IPS DF 4.7 (cell line): ENCODE measurements at regions not wholly inside any gene's neighbourhood (a gene's known extent, or its start where the extent isn't known, plus 50 kb on each side); places are given as distances from the start of the nearest gene placed in this dataset.

Source experiments
- DNase-seq: peaks from one replicate; pipeline ENCODE4 v3.0.0-alpha.2; 2013; ENCODE audit warnings: low spot score; ENCODE audit errors: extremely low read depth

DNA sequence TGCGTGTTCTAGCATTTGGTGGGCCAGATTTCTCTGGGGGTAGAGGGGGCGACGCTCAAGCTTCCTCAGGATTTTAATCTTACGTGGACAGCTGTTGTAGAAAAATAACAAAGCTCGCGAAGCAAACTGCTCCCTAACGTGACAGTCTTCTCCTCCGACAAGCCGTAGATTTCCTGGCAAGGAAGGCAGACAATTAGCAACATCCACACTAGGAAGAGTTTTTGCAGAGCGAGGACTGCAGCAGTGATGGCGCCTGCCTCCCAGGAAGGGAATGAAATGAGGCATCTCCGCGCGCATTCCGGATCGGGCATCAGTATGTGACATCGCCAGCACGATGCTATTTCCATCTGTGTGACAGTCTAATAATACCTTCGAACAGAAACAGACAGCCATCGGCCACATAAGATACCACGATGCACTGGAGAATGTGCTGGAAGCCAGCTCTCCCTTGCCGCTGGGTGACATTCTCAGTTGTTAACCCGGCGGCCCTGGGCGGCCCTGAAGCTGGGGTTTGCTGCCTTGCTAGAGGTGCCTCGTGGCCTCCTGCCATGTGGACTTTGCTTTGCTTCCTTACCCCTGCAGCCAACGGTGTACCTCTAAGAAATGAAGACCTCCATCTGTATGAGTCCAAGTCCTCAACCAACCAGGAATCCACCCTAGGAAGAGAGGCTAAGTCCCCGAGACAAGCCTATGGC is 101.8 kb upstream of the AGAP1 start:
- DNase-seq: no peak

DNA sequence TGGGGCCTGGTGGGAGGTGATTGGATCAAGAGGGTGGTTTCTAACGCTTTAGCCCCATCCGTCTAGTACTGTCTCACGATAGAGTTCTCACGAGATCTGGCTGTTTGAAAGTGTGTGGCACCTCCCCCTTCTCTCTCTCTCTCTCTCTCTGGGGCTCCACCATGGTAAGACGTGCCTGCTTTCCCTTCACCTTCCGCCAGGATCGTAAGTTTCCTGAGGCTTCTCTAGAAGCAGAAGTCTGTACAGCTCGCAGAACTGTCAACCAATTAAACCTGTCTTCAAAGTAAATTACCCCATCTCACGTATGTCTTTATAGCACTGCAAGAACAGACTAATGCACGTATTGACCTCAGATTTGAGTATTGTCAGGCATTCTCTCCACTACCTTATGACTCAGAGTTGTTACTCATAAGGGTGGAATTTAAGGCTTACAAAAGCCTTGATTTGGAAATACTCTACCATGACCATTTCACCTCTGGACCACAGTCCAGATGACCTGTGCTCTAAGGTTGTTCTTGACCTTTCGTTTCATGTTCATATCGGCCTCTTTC is 99.5 kb upstream of the AGAP1 start:
- DNase-seq: no peak

DNA sequence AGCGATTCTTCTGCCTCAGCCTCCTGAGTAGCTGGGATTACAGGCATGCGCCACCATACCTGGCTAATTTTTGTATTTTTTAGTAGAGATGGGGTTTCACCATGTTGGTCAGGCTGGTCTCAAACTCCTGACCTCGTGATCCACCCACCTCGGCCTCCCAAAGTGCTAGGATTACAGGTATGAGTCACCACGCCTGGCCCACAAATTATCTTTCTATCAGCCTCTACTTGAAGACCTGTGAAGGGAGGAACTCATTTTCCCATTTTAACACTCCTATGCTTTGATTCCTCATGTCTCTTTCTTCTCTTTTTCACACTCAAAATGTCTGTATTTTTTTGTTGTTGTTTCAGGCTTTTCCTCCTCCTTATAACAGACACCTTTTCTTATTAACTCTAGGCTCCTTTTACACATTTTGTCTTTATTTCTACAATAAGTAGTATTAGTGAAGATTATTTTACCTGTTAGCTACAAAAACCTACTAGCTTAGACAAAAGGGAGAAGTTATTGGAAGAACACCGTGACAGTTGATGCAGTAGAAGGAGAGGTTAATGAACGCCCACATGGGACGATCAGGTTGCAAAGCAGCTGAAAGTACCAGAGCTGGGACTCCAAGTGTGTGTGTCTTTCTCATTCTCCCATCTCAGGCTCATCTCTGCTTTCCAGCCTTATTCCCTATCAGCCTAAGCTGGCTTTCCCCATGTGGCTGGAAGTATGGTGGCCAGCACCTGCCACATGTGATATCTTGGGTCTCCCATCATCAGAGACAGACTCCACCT is 97.6 kb upstream of the AGAP1 start:
- DNase-seq: no peak

DNA sequence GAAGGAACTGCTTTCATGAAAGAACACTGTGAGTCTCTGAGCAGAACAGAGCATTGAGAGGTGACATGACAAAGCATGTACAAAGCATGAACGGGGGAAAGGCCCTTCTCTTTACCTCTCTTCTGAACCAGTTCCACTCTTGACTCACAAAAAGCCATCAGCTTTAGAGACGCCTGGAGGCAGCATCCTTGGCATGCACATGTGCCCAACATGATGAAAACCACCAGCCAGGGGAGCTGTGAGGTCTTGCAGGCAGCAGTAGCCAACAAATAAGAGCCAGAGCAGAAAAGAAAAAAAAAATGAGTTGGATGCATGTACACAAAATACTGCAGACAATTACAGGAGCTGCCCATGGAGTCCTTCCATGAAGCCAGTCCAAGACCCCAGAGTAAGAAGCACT is 95.5 kb upstream of the AGAP1 start:
- no peak for DNase-seq

DNA sequence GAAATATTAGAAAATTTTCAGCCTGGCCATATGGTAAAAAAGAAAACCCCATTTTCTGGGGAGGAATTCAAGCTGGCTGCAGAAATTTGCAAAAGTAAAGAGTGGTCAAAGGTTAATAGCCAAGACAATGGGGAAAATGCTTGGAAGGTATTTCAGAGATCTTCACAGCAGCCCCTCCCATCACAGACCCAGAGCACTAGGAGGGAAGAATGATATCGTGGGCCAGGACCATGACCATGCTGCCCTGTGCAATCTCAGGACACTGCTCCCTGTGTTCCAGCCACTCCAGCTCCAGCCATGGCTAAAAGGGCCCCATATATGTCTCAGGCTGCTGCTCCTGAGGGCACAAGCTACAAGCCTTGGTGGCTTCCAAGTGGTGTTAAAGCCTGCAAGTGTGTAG is 93.9 kb upstream of the AGAP1 start:
- no peak for DNase-seq

DNA sequence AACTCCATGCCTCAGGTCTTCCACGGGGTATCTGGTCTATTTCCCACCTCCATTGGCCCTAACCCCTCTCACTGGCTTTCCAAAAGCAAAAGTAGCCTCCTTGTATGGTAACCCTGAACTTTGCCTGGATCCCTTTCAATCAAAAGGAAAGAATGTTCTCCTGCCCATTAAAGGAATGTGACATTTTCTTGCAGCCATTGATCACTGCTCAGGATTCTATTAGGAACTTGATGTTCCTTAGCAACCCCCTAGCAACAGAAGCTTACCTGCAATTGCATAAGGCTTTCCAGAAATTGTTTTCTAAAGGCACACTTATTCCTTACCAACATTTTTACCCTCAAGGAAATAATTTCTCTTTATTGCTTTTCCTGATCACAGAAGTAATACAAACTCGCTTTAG is 91.4 kb upstream of the AGAP1 start:
- no peak for DNase-seq

DNA sequence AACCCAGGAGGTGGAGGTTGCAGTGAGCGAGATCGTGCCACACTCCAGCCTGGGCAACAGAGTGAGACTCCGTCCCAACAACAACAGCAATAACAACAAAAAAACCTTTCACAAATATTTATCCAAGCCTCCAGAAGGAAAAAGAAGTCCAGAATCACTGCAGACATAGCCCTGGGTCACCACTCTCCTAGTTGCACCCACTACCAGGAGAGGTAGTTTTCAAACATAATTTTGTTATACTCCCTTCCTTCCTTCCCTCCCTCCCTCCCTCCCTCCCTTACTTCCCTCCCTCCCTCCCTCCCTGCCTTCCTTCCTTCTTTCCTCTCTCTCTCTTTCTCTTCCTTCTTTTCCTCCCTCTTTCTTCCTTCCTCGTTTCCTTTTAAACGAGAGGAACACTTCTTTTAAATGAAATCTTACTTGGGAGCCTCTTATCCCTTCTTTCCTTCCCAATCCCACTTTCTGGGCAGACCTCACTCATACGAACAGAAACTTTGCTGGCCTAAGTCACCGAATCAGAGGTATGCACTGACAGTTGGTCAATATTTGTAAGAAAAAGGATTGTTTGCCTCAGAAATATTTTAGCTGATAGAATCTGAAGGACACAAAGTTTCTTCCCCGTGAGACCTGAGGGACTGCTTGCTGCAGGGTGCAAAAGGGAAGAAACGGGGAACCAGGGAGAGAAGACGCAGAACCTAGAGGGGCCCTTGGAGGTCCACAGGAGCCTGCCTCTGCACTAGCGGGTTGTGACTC is 88.1 kb upstream of the AGAP1 start:
- DNase-seq: no peak

DNA sequence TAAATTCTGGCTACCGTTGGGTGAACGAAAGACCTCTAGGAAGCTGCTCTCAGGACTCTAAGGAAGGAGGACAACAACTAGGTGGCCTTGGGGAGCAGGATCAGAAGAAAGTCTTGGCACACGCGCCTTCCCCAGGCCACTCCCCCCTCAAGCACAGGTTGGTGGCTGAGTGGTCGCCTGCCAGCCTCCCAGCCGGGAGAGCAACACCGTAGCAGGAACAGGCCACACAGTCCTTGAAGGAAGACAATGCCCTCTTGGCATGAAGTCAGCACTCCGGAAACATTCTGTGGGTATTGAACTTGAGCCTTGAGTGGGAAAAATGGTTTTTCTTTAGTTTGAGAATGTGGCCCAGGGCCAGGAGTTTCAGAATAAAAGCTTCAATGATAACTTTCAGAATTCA is 87.4 kb upstream of the AGAP1 start:
- DNase-seq: no peak

DNA sequence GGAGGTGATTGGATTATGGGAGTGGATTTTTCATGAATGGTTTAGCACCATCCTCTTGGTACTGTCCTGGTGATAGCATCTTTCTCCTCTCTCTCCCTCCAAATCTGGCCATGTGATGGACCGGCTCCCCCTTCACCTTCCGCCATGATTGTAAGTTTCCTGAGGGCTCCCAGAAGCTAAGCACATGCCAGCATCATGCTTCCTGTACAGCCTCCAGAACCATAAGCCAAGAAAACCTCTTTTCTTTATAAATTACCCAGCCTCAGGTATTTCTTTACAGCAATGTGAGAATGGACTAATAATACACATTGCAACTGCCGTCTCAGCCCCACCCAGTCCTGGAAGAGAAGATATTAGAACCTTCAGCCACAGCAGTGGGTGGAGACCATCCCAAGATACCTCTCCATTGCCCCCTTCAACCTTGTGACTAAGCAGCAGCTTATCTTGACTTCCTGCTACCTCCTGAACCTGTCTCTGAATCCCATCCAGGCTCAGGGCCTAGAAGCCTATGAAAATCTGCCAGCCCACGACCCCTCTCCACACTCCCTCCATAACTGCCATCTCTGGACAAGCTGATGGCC is 81.8 kb upstream of the AGAP1 start:
- no peak for DNase-seq

DNA sequence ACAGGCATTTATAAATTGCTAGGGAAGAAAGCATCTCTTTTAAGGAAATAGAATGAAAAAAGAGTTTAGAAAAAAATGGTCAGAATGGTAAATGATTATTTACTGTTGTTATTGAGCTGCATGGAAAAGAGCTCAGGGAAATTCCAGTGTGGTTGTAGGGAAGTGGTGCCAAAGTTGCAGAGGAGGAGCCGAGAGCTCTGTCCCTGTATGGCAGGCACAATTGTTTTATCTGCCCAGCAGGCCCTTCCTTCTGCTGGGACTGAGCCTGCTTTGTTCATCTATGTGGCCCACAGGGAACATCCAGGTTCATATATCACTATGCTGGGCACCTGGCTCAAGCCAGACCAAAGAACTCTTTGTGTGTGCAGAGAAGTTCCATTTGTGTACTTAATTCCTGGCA is 80.8 kb upstream of the AGAP1 start:
- DNase-seq: no peak

DNA sequence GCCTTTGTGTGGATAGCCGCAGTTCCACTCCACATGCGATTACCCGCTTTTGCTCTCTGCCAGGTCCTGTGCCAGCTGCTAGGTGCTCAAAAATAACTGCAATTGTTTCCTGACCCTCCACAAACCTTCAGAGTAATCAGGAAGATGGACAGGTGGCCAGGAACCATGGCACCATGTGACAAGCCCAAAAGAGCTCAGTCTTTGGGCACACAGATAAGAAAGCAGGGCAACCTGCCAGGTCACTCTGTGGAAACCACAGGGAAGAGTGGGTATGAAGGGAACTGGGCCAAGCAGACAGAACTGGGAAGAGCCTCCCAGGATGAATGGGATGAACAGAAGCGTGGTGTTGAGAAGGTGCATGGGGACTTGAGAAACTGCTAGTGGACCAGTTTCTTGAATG is 79.4 kb upstream of the AGAP1 start:
- DNase-seq: no peak

DNA sequence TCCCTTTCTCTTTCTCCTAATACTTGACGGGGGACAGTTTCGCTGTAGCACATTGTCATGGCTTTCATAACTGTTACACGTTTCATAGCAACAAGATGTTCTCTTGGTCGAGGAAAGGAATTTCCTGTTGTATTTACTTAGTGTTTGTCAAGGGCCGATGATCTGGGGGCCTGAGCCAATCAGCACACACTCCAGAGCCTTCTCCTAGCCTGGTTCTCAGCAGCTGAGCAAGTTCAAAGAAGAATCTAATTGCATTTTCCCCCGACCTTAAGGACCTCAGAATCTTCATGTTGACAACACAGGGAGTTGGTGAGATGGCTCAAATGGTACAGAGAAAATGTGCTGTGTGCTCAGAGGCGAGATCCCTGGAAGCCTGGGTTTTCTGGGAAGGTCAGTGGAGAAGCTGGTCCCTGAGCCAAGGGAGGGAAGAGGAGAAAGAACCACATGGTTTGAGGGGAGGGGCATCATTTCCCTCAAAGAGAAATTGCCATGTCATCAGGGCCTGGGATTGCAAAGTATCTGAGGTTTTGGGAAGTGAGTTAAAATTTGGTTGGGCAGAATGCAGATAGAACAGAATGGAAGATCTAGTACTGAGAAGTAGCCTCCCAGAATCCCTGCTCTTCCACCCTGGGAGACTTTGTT is 76.9 kb upstream of the AGAP1 start:
- no peak for DNase-seq

DNA sequence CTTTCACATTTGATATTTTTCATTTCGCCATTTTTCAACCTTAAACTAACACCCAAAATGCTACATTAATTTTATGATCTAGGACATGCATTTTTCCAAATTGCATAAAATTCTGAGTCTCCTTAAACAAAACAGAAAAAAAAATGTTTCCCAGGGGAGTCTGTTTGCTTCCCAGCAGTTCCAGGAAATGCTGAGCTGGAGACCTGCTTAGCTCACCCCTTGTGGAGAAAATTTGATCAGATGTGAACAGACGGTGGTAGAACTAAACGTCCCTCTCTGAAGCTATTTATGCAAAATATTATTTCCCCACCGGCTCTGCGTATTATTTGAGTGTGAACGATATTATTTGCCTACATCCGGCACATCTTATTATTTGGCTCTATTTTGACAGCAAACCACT is 74.9 kb upstream of the AGAP1 start:
- no peak for DNase-seq

DNA sequence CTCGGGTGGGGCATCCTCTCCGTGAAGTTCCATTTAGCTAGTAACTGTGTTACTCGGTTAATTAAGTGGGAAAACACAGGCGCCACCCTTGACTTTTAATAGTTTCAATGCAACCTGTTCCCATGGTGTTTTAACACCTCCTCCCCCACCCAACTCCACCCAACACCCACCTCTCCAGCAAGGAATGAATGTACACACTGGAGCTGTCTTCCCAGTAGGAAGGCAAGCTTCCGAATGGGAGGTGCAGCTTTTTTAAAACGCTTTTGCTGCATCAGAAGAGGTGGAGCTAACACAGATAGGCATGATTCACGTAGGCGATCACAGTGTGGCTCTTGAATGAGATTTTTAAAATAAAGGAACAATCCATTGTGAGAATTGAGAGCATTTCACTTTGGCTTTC is 73.8 kb upstream of the AGAP1 start:
- DNase-seq: no peak

DNA sequence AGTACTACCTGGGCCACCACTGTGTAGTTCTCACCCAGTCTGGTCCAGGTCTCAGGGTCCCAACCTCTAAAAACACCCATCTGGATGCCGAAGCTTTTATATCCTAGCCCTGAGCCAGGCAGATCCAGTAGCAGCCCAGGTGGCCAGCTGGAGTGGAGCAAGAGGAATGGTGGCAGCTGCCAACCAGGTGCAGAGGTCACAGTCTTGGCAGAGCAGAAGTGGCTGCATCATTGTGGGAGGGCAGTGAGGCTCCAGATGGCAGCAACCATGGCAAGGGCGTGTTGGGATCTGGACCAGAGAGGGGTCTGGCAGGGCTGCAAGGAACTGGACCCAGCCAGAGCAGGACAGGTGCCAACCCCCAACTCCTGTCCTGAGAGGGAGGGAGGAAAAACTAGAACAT is 72.2 kb upstream of the AGAP1 start:
- no peak for DNase-seq

DNA sequence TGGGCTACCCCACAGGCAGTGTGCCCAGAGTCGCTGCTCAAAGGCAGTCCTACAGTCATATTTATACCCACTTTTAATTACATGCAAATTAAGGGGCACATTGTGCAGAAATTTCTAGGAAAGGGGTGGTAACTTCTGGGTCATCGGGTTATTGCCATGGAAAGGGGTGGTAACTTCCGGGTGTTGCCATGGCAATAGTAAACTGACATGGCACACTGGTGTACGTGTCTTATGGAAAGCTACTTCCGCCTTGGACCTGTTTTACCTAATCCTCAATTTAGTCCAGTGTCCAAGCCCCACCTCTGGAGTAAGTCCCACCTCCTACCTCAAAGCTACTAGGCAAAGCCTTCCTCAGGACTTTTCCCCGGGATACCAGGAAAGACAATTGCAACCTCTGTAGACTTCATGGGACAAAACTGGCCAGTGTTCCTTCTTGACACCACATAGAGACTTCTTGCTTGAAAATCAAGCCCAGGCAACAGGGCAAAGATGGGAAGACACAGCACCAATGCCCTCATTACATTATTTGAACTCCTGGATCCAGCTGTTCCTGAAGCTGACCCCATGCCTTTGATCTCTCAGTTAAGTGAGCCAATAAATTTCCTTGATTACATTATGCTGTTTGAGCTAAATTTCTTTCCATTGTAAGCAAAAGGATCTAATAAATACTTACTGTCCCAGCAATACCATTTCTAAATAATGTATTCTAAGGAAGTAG is 63.3 kb upstream of the AGAP1 start:
- DNase-seq: no peak

DNA sequence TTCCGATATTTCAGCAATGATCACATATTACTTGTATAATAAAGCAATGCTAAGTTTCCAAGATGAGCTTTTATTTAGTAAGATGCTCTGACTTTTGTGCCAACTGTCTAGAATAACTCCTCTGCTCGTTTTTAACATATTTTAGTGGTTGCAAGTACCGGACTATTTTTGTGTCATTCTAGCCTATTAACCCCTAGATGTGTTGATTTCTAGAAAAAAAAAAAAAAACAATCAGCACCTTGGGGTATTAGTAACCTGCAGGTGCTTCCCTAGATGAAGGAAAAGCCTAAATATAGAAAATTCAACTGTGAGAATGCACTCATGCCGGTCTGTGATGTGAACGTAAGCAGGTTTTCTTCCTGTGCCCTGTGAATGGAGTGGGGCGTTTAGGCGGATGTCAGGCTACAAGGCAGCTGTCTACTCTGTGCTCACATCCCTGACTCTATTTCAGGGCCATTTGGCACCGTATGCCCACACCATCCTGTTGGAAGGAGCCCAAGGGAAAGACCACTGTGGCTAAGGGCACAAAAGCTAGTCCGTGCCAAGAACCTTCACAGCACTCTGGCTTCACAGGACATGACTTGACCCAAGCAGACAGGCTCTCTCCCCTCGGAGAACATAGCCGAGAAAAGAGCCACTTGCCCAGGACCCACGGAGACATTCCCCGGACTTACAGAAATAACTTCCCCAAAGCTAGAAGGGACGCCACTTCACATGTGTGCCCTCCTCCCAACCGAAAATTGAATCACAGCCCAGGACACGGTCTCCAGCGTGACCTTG is 60.9 kb upstream of the AGAP1 start:
- DNase-seq: no peak

DNA sequence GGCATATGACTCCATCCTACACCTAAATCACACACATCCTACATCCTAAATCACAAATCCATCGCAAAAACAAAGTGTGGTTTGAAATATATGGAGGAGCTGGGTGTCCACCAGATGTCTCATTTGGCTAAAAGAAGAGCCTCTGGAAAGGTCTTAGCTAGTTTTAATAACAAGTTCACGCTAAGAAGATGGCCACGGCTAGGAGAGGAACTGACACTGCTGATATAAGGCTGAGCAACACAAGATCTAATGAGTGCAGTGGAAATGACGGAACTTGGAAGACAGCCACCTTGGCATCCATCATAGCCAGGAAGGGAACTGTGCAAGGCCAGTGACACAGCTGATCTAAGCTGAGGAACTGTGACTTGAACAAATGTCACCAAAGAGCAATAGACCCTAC is 60.0 kb upstream of the AGAP1 start:
- DNase-seq: no peak

DNA sequence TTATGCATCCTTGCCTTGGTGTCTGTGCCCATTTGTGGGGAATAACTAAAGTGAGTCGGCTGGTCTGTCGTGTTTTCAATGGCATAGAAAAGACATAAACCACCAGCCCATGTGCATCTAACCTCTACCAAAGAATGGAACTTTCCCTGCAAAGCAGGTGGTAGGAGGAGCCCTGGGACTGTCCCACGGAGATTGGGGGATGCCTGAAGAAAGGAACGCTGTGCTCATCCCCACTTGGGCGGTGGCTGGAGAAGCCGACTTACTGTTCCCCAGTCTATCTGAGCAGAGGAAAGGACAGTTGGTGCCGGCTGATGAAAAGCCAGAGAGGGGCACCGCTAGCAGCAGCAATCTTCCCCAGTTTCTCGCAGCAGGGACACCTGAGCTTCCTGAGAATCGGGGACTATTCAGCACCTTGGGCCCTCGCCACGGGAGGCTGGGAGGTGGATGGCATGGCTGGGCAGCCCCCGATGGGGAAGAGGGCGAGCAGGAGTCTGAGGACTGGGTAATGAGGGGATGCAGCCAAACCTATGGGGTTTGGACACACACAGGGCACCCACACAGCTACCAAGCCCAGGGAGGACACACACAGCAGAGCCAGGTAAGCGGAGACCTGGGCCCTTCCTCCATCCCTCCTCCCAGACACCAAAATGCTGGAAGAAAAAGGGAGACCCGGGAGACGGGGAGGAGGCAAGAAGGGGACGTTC is 53.7 kb upstream of the AGAP1 start:
- DNase-seq: no peak
